ENCODE measurements at regions not wholly inside any gene's neighbourhood (a gene's known extent, or its start where the extent isn't known, plus 50 kb on each side); places are given as distances from the start of the nearest gene placed in this dataset.

DNA sequence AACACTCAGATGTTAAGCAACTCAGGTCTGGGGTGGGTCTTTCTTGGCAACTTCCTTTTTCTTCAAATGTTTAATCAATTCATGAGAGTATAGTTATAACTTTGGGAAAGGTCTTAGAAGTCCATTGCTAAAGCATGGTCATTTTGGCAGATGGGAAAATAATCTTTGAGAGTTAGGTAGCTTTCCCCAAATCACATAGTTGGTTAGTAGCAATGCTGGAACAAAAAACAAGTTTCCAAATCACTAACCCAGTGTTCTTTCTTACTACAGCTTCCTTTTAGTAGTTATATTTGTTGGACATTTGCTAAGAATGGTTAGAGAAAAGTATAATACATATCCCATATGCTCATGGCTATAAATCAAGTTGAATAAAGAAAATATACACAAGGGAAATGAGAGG lies 185.2 kb upstream of the SLC14A2 start:
- H3K4me1 ChIP-seq = no peaks in the 10 kb centered on the region
- intact Hi-C loops (cut with DNase I) = no loop called here
- H3K4me3 ChIP-seq = no peak overlapping the region
- no peak for DNase-seq
- ATAC-seq = no peak
- no peaks in the 10 kb centered on the region for H3K9me3 ChIP-seq
- TF ChIP-seq, protein P1, sequence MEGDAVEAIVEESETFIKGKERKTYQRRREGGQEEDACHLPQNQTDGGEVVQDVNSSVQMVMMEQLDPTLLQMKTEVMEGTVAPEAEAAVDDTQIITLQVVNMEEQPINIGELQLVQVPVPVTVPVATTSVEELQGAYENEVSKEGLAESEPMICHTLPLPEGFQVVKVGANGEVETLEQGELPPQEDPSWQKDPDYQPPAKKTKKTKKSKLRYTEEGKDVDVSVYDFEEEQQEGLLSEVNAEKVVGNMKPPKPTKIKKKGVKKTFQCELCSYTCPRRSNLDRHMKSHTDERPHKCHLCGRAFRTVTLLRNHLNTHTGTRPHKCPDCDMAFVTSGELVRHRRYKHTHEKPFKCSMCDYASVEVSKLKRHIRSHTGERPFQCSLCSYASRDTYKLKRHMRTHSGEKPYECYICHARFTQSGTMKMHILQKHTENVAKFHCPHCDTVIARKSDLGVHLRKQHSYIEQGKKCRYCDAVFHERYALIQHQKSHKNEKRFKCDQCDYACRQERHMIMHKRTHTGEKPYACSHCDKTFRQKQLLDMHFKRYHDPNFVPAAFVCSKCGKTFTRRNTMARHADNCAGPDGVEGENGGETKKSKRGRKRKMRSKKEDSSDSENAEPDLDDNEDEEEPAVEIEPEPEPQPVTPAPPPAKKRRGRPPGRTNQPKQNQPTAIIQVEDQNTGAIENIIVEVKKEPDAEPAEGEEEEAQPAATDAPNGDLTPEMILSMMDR (IDR thresholded peaks at IDR 0.05) = no peak
- no peaks in the 10 kb centered on the region for H3K36me3 ChIP-seq (ENCODE audit: insufficient read depth in 1 of 2, low read depth in 1 of 2)
- H3K27ac ChIP-seq = no peak overlapping the region
- H3K27me3 ChIP-seq (ENCODE audit: insufficient read depth in 3 of 3, low read length in 2 of 3) = no peaks in the 10 kb centered on the region

GRCh38 chr18:45435810-45436209 lies 179.5 kb upstream of the SLC14A2 start:
- no peak overlapping the region for H3K4me3 ChIP-seq
- no peaks in the 10 kb centered on the region for H3K36me3 ChIP-seq (ENCODE audit: insufficient read depth in 1 of 2, low read depth in 1 of 2)
- WGBS, 3 donors = 60 to 74% (median 66%) methylated on average over 3 of the region's 3 CpGs
- no peaks in the 10 kb centered on the region for H3K9me3 ChIP-seq
- H3K27ac ChIP-seq = no peak overlapping the region
- DNase-seq = no peak
- peak in 2 of 4 donors; percentile 53 to 65 for ATAC-seq
- H3K4me1 ChIP-seq = peaks cover 5% of the 10 kb centered on the region
- intact Hi-C loops (cut with DNase I) = no loop called here
- no peaks in the 10 kb centered on the region for H3K27me3 ChIP-seq (ENCODE audit: insufficient read depth in 3 of 3, low read length in 2 of 3)
- TF ChIP-seq, protein P1 (IDR thresholded peaks at IDR 0.05) = no peak

DNA sequence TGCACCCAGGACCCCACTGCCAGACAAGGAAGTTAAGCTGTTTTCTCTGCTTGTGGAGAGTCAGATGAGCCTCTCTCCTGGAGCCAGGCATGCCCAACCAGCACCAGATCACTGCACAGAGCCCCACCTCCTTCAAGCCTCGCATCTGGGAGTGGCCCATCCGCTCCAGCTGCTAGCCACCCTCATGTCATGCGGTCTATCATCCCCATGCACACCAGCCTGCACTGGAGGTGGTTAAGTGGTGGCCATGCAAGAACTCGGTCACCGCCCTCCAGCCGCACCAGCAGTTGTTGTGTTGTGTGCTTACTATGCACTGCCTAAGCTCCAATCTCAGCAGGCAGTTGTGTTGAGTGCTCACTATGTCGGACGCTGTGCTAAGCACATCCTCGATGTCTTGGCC lies 177.9 kb upstream of the SLC14A2 start:
- no peak for ATAC-seq
- Histone ChIP-seq H3K9me3 (no peaks in the 10 kb centered on the region), H3K27ac (no peak overlapping the region), H3K36me3 (ENCODE audit: insufficient read depth in 1 of 2, low read depth in 1 of 2) (no peaks in the 10 kb centered on the region), H3K4me1 (peaks cover 5% of the 10 kb centered on the region), H3K4me3 (no peak overlapping the region), H3K27me3 (ENCODE audit: insufficient read depth in 3 of 3, low read length in 2 of 3) (no peaks in the 10 kb centered on the region)
- intact Hi-C loops (cut with DNase I) = no loop called here
- no peak for DNase-seq
- TF ChIP-seq, protein P1 (IDR thresholded peaks at IDR 0.05) = no peak
- 93 to 97% (median 94%) methylated on average over 9 of the region's 9 CpGs for WGBS, 3 donors

- Histone ChIP-seq H3K4me3 (no peak overlapping the region), H3K9me3 (no peaks in the 10 kb centered on the region), H3K27ac (no peak overlapping the region), H3K27me3 (ENCODE audit: insufficient read depth in 3 of 3, low read length in 2 of 3) (no peaks in the 10 kb centered on the region), H3K4me1 (peaks cover 5% of the 10 kb centered on the region), H3K36me3 (ENCODE audit: insufficient read depth in 1 of 2, low read depth in 1 of 2) (no peaks in the 10 kb centered on the region)
- ATAC-seq (peak; percentile 28 to 57 (median 30)), DNase-seq (no peak)
- TF ChIP-seq, protein P1 (IDR thresholded peaks at IDR 0.05) = no peak
- 63 to 68% (median 63%) methylated on average over 2 of the region's 2 CpGs for WGBS, 3 donors
- intact Hi-C loops (cut with DNase I) = no loop called here
Observed at GRCh38 chr18:45439851-45440645, 175.2 kb upstream of the SLC14A2 start.
